GM18498 (cell line): ENCODE measurements at regions not wholly inside any gene's neighbourhood (a gene's known extent, or its start where the extent isn't known, plus 50 kb on each side); places are given as distances from the start of the nearest gene placed in this dataset.
"Not testable (repeated sequence)": the region's sequence is repeated elsewhere in the genome, so short reads cannot be mapped to it uniquely, and the experiment has no call there.

ENCODE experiments used
- ATAC-seq: cut with Tn5 transposase; IDR thresholded peaks from one replicate; pipeline ENCODE4 v1.9.1; 2021; ENCODE audit warnings: mild to moderate bottlenecking, moderate library complexity; ENCODE audit not compliant: unreplicated experiment

DNA sequence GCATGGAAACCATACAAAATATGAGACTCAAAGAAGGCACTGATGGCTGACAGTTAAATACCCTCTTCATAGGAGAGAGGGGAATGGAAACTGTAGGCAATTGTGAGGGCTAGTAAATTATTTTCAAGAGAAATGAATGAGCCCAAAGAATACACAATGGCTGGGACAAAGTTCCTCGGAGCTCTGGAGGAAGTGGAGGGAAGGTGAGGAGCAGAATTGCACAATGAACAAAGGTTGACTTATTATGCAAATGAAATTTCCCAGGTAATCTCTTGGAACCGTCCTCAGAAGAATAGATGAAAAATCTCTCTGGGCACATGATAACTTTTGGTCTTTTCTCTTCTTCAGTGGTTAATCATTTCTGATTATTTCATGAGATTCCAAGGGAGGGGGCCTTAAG is 202.6 kb upstream of the VCX start:
- no peak for ATAC-seq

DNA sequence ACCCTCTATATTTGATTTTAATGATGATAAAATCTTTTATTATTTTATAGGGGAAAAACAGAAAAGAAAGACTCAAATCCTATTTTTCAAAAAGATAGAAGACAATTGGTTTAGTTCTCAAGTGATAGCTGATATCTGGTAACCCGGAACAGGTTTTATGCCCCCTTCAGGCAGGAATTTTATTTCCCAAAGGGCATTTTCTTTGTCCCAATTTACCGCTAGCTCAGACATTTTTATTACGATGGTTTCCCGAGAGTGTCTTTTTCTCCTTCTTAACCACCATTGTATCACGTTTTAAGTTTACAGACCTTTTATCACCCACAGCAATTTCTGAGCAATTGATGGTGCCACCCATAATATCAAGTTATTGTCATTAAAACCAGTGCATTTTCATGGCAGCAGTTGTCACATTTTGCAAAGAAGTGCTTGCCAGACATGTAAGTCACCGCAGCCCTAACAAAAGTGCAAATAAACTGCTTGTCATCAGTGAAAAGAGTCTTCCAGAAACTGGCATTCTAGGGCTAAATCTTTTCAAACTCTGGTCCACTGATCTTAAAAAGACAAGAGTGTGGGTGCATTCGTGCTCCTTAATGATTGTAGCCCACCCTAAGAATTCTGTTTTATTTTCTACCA is 204.8 kb upstream of the VCX start:
- ATAC-seq, result no peak

DNA sequence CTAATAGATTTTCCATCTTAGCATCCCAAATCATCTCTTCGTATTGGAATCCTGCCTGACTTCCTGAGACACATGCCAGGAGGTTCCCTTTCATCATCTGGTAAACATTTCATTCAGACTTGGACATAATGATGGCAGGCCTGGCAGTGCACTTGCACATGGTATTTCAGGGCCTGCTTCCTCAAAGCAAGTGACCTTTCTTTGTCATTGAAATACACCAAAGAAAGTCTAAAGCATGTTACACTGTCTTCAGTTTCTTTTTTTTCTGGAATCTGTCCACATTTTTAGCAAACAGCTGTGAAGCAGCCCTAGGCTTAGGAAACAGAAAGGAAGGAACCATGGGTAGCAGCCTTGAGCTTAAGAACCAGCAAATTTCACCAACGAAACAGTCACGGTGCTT is 205.9 kb upstream of the VCX start:
- ATAC-seq, result no peak

DNA sequence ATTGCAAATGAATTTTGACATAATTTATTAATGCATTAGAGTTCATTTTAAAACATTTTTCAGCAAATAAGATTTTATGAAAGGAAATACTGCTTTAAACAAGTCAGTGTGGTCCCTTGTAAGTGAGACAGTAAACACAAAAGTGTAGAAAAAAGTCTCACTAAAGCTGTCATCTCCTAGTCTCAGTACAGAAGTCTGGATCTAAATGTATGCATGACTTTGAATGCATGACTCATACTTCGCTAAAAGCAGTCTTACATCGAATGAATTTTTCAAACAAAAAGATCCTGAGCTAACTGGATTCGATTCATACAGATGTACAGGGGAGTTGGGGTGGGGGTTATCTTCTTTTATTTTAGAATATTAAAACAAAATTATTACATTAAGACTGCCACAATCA is 207.4 kb upstream of the VCX start:
- ATAC-seq, result no peak

DNA sequence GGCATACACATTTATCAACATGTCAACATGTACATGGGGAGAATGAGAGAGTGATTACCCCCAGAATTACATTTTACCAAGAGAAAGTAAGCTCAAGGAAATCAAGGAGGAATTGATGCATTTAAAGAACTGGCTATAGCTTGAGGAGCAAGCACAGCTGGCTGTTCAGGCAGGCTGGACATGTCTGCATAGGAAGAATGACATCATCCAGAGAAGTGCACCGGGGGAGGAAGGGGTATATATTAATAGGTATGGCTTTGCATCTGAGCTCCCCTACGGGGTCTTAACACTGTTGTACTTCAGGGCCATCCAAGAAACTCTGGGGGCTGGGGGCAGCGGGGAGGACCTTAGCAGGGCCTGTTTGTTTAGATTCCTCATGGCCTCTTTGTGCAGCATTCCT is 222.4 kb upstream of the VCX start:
- no peak for ATAC-seq

DNA sequence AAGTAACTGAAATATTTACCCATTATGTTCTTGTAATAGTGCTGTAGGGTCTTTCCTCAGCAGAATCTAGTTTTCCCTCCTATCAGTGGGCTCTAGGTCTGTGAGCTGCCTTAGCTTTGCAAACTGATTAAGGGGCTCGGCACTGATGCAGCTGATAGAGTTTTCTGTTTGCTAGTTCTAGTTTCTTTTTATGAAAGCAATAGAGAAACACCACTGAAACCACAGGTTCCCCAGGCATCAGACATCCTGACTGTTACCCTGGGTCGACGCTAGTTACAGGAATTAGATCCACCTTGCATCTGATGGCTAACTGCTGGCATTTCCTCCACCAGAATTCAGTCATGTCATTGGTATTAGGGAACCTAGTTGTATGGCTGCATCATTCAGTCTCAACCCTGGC is 225.0 kb upstream of the VCX start:
- no peak for ATAC-seq

DNA sequence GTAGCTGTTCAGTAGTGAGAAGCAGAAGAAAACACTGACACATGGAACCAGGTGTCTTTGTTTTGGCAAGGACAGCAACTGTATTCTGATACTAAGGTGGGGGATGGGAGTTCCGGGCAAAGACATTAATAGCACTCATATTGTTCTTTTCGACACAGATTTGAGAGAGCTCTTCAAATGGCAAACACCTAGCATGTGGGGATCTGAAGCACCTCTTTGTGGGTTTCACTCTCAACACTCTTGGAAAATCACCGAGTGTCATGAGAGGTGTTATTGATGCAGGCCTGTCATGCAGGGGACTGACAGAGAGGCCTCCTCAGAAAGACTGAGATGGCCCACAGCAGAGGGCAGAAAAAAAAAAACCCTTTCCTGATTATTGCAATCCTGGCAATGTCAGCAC is 228.4 kb upstream of the VCX start:
- ATAC-seq, result no peak

DNA sequence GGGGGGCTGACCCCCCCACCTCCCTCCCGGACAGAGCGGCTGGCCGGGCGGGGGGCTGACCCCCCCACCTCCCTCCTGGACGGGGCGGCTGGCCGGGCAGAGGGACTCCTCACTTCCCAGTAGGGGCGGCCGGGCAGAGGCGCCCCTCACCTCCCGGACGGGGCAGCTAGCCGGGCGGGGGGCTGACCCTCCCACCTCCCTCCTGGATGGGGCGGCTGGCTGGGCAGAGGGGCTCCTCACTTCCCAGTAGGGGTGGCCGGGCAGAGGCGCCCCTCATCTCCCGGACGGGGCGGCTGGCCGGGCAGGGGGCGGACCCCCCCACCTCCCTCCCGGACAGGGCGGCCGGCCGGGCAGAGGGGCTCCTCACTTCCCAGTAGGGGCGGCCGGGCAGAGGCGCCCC is 234.3 kb upstream of the VCX start:
- not testable (repeated sequence) for ATAC-seq

DNA sequence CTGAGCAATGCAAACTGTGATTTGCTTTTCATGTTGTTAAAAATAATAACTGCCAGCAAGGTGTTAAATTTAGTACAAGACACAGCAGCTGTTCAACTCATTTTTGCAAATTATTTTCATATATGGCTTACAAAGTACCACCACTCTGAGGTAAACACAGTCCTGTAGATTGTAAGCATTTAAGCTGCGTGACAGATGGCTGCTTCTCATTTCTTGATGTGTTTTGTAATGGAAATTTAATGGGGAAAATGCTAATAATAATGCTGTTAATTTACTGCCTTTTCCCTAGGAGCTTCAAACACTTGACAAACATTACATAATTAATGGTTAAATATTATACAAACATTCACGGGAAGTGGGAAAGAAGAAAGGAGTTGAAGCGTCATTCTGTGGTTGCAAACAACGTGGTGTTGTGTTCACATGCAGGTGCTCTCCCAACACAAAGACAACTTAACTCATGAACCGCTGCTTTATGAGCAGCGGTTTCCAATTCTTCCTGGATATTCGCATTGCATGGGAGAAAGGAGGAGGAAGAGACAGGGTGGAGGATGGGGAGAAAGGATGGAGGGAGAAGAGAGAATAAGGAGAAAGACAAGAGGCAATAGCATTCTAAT is 236.8 kb upstream of the VCX start:
- no peak for ATAC-seq

DNA sequence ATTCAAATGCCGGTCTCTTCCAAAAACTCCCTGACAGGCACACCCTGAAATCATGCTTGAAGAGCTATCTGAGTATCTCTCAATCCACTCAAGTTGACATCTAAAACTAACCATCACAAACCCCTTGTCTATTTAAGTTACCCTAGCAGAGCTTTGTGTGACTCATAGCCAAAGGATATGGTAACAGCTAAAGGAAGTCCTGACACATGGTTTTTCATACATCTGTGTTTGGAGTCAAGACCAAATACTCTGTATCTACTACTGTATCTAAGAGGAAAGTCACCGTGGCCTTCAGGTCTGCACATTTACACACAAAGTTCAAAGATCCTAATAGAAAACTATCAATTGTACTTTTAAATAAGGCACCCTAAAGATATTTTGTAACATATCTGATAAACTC is 239.6 kb upstream of the VCX start:
- no peak for ATAC-seq

DNA sequence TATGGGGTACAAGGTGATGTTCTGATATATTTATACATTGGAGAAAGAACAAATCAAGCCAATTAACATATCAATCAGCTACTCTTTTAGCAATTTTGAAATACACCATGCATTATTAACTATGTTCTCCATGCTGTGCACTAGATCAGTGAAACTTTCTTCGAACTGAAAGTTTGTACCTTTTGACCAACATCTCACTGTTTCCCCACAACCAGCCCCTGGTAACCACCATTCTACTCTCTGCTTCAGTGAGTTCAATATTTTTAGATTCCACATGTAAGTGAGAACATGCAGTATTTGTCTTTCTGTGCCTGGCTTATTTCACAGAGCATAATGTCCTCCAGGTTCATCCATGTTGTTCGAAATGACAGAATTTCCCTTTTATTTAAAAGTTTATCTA is 246.1 kb upstream of the VCX start:
- ATAC-seq, result no peak

DNA sequence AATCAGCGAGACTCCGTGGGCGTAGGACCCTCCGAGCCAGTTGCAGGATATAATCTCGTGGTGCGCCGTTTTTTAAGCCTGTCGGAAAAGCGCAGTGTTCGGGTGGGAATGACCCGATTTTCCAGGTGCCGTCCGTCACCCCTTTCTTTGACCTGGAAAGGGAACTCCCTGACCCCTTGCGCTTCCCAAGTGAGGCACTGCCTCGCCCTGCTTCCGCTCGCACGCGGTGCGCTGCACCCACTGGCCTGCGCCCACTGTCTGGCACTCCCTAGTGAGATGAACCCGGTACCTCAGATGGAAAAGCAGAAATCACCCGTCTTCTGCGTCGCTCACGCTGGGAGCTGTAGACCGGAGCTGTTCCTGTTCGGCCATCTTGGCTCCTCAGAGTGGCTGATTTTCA is 249.6 kb upstream of the VCX start:
- ATAC-seq, result not testable (repeated sequence)

DNA sequence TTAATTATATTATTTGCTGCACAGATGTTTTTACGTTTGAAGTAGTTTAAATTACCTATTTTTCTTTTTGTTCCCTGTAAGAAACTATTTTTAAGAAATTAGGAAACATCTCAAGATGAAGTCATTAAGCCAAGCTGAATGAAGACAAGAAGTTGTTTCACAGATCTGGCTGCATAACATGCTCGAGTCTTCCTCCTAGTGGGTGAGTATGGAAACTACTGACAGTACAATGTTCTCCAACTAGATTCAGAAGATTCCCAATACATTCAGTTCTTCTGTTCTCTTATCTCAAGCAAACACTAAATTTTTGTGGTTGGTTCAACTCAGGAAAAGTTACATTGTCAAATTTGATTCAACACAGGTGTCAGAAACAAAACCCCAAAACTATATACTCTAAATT is 256.8 kb upstream of the VCX start:
- ATAC-seq, result no peak

DNA sequence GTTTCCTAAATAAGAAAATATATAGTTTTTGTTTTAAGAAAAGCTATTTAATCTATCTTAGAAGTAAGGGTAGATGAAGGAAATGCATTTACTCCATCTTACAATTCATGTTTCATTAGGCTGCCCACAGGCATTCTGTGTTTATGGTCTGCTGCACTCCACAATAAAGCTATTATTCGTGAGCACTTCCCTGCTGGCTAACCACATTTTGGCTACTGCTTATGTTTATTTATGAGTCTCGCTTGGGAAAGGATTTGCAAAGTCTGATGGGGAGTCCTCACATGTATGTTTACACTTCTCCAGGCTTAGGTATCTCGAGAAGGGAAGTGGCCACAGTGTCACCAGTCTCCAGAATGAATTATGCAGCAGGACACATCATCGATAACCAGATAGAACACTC is 260.8 kb upstream of the VCX start:
- no peak for ATAC-seq

DNA sequence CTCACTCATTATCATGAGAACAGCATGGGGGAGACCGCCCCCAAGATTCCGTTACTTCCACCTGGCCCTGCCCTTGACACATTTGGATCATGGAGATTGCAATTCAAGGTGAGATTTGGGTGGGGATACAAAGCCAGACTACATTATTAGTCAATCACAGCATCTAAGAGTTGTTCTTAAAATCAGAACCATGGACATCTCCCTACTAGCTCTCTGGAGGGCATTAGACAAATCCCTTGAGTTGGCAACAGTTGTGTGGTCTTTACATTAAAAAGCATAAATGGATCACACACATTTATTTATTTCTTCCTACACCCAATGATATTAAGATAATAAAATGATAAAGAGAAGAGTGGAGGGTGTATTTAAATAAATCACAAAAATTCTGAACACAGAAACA is 262.8 kb upstream of the VCX start:
- no peak for ATAC-seq

DNA sequence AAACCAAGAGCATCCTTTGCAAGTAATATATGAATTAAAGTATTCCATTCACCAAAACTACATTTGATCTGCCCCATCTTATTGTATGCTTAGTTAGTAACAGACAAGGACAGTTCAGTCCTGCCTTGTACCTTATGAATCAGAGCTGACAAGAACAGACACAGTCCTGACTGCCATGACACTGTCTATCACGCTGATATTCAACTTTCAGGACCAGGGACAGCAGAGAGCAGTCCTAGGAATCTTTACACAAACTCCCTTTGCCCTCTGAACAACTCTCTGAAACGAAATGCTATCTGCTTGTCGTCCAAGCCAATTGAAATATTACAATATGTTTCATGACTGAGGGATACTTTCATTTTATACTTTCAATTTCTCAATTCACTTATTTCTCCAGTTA is 268.6 kb upstream of the VCX start:
- ATAC-seq, result no peak

DNA sequence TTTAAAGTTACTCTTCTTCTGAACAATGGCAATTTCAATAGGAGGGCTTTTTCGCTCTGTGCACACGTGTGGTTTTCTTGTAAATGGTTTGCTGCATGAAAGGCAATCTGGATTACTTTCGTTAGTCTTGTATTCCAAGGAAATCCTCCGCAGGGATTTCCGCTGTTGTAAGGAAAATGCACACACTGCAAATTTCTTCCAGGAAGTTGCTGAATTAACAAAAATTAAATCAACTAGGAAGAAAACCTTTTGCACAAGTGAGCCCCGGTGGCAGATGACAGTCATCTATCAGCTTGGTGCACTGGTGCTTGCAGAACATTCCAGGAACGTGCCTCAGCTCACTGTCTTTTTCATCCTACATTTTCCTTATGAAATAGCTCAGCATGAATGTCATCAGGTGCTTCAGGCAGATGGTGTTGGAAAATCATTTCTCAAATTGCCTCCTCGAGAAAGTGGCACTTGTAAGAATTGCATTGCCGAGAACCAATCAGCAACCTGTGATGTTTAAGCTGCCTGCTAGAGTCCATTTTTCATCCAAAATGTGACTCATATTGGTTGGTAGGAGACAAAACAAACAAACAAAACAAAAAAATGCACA is 272.4 kb upstream of the VCX start:
- ATAC-seq, result no peak

DNA sequence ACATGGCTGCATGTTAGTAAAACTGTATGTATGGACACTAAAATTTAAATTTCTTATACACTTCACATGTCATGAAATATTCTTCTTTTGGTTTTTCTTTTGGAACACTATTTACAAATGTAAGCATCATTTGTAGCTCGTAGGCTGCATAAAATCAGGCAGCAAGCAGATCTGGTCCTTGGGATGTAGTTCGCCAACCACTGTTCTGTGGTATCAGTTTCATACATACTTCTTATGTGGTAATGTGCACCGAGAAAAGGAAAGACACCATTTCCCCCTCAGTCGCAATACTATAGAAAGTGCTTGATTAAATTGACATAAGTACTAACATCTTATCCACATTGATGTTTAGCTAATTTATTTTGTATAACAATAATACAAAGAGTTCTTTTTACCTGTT is 274.4 kb upstream of the VCX start:
- ATAC-seq, result no peak

DNA sequence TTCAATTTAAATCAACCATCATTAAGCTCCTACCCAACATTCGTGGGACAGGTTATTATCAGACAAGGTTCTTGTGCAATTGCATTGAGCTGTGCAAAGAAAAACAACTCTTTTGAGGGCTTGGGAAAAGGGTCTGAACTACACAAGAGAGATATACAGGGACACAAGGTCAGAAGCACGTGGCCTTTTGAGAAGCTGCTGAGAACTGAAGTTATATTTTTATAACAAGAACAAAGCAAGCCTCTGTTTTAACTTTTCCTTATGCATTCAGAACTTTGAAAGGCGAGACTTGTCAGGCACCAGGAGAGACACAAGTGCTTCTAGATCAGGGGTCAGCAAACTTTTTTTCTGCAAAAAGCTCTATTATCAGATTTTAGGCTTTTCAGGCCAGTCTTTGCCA is 274.8 kb upstream of the VCX start:
- ATAC-seq, result no peak

DNA sequence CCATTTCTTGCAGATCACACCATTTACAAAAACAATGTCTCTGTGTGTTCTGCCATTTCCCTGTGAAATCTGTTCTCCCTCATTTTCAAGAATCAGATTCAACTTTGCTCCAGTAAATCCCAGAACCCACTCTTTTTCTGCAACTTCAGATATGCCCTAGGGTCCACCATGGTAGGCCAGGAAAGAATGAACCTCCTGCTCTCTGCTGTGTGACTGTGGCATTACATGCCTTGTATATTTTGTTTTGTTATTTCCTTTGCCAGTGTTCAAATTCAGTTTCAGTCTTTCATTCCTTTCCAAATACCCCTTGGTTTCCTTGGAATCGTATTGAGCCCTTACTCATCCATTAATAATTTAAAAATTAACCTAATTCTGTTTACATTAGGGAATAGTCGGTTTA is 290.2 kb upstream of the VCX start:
- no peak for ATAC-seq

DNA sequence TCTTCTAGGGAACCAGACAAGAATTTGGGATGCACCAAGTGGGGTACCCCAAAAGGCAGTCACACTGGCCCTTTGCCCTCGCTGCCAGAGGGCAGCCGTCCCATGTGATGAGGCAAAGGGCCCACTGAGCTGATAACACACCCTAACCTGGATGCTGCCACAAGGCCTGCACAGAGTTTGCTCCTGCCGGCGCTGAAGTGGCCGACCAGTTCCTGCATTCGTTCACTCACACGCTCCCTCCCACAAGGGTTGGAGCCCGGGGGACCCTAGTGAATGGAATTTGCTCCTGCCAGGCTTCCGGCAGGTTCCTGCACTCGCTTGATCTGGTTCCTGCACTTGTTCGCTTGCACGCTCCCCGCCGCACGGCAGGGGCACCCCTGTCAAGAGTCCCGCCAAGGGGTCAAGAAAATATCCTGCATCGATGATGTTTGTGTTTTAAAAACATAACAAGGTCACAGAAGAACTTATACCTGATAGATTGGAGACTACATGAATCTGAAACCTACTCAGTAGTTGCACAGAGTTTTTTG is 296.4 kb upstream of the VCX start:
- ATAC-seq, result no peak

DNA sequence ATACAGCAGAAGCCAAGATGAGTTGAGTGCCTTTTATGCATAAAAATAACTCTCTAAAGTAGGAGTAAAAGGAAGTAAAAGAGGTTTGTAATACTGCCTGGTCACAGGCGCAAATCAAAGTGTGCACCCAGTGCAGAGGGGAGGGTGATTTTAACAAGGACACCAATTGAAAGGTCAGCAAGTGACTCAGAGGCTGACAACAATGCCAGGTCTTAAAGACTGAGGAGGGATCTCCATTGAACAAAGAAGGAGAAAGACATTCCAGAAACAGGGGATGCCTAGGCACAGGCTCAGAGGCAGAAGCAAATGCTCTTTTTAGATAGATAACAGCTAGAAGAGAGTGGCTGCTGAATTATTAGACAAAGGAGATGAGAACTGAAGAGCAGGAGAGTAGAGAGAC is 297.4 kb upstream of the VCX start:
- ATAC-seq, result no peak
